GM12878 (cell line): ENCODE measurements at regions not wholly inside any gene's neighbourhood (a gene's known extent, or its start where the extent isn't known, plus 50 kb on each side); places are given as distances from the start of the nearest gene placed in this dataset.

Source experiments
- BCL11A ChIP-seq: IDR thresholded peaks from 2 replicates; pipeline ENCODE4 v1.6.1; 2011; ENCODE audit warnings: low read depth, low read length
- BRCA1 ChIP-seq: IDR thresholded peaks from 2 replicates; pipeline ENCODE4 v1.6.1; 2011; ENCODE audit warnings: low read depth, low read length, improper control_type of control experiment
- EP300 ChIP-seq, 2 experiments: fragments of 150-350 bp in 1 of 2; IDR thresholded peaks; 2 replicates each; pipeline ENCODE4 v1.6.1; 2011 to 2012; ENCODE audit warnings: low read depth in 2 of 2, low read length in 2 of 2, borderline replicate concordance in 1 of 2, improper control_type of control experiment in 1 of 2, inconsistent platforms in 1 of 2; ENCODE audit not compliant: control insufficient read depth in 1 of 2
- FOS ChIP-seq: IDR thresholded peaks from 3 replicates; pipeline ENCODE4 v1.6.1; 2011; ENCODE audit warnings: borderline replicate concordance; ENCODE audit not compliant: insufficient read length; ENCODE audit errors: extremely low read depth
- FOXM1 ChIP-seq: IDR thresholded peaks from 2 replicates; pipeline ENCODE4 v1.6.1; 2012; ENCODE audit warnings: low read depth, mild to moderate bottlenecking, inconsistent platforms, low read length, moderate library complexity
- HDGF ChIP-seq: fragments of 450-650 bp; IDR thresholded peaks from 2 replicates; pipeline ENCODE4 v1.6.1; 2016; ENCODE audit warnings: antibody characterized with exemption
- HSF1 ChIP-seq: fragments of 150-350 bp; IDR thresholded peaks from 2 replicates; pipeline ENCODE4 v1.6.1; 2014; ENCODE audit warnings: mild to moderate bottlenecking, low read depth, low read length
- IRF4 ChIP-seq: IDR thresholded peaks from 2 replicates; pipeline ENCODE4 v1.6.1; 2011; ENCODE audit warnings: low read depth, low read length
- NR2C1 ChIP-seq: fragments of 450-650 bp; IDR thresholded peaks from 2 replicates; pipeline ENCODE4 v1.6.1; 2017; ENCODE audit warnings: antibody characterized with exemption, mild to moderate bottlenecking, moderate library complexity
- POLR2AphosphoS2 ChIP-seq: IDR thresholded peaks from 2 replicates; pipeline ENCODE4 v1.6.1; 2011; ENCODE audit warnings: low read depth, mild to moderate bottlenecking, low read length, improper control_type of control experiment, moderate library complexity
- POLR2AphosphoS5 ChIP-seq: IDR thresholded peaks from 2 replicates; pipeline ENCODE4 v1.6.1; 2011; ENCODE audit warnings: mild to moderate bottlenecking, low read length, inconsistent platforms
- RB1 ChIP-seq: fragments of 450-650 bp; formaldehyde crosslinking; IDR thresholded peaks from 2 replicates; pipeline ENCODE4 v1.6.1; 2017; ENCODE audit warnings: mild to moderate bottlenecking, borderline replicate concordance
- RBBP5 ChIP-seq: fragments of 200-600 bp; sonication (generic); conservative IDR thresholded peaks from 2 replicates; pipeline ENCODE4 v1.6.1; 2016
- RELA ChIP-seq: fragments of 450-650 bp; IDR thresholded peaks from 2 replicates; pipeline ENCODE4 v1.8.0; 2014; ENCODE audit warnings: borderline replicate concordance; ENCODE audit not compliant: partially characterized antibody
- SMAD1 ChIP-seq: fragments of 450-650 bp; IDR thresholded peaks from 2 replicates; pipeline ENCODE4 v1.6.1; 2018; ENCODE audit warnings: mild to moderate bottlenecking, low read depth; ENCODE audit not compliant: partially characterized antibody
- SREBF2 ChIP-seq: IDR thresholded peaks from 2 replicates; pipeline ENCODE4 v1.6.1; 2012; ENCODE audit warnings: mild to moderate bottlenecking, low read length
- ZNF24 ChIP-seq: fragments of 450-650 bp; IDR thresholded peaks from 2 replicates; pipeline ENCODE4 v1.6.1; 2017; ENCODE audit warnings: antibody characterized with exemption, mild to moderate bottlenecking
- TF ChIP-seq, protein P1 (sequence below): fragments of 450-650 bp; IDR thresholded peaks from 2 replicates; pipeline ENCODE4 v1.6.1; 2014; ENCODE audit warnings: mild to moderate bottlenecking
- TF ChIP-seq, protein P2 (sequence below): fragments of 450-650 bp; IDR thresholded peaks from 2 replicates; pipeline ENCODE4 v1.6.1; 2017; ENCODE audit warnings: antibody characterized with exemption, mild to moderate bottlenecking, moderate library complexity
- TF ChIP-seq, protein P3 (sequence below): IDR thresholded peaks from 2 replicates; pipeline ENCODE4 v1.6.1; 2011; ENCODE audit warnings: low read depth, mild to moderate bottlenecking, low read length, moderate library complexity, borderline replicate concordance; ENCODE audit errors: extremely low read depth
- TF ChIP-seq, protein P4 (sequence below): fragments of 450-650 bp; conservative IDR thresholded peaks from 2 replicates; pipeline ENCODE4 v1.6.1; 2017; ENCODE audit warnings: mild to moderate bottlenecking, moderate library complexity

DNA sequence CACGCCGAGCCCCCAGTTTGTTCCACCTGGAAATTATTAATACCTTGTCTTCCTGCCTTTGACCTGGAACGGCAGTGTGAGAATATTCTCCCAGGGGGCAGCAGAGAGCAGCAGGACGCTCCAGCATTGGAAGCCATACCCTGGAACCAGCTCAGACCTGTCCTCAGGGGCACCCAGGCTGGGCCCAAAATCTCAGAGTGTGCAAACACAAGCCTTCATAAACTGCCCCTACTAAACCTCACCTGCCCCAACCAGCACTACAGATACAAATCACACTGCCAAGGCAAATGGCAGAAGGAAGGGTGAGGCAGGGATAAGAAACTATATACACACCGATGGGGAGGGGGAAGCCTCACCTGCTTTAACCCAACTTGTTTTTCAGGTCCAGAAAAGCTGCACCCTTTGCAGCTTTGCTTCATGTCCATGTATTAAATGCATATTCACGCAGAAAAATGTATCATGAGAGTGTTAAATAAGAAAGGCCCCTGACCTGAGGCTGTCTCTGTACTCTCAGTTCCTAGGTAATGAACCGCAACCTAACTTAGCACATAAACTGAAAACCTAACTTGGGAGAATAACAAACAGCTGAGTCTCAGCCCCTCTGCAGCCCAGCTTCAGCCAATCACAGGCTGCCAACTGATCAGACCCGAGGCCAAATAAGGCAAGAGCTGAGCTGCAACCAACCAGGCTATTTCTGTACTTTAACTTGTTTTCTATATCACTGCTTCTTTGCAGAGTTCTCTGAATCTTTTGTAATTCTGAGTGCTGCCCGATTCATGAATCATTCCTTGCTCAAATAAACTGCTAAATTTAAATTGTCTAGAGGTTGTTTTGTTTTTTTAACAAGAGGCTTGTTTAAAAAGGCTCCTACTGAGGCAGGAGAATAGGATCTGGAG lies 130.1 kb downstream of the SPTSSA start (continued):
- TF ChIP-seq, protein P1, sequence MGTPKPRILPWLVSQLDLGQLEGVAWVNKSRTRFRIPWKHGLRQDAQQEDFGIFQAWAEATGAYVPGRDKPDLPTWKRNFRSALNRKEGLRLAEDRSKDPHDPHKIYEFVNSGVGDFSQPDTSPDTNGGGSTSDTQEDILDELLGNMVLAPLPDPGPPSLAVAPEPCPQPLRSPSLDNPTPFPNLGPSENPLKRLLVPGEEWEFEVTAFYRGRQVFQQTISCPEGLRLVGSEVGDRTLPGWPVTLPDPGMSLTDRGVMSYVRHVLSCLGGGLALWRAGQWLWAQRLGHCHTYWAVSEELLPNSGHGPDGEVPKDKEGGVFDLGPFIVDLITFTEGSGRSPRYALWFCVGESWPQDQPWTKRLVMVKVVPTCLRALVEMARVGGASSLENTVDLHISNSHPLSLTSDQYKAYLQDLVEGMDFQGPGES, result no peak
- no peak for TF ChIP-seq IRF4
- no peak; the same call in 1 of the 2 replicates for TF ChIP-seq HDGF
- TF ChIP-seq, protein P2, sequence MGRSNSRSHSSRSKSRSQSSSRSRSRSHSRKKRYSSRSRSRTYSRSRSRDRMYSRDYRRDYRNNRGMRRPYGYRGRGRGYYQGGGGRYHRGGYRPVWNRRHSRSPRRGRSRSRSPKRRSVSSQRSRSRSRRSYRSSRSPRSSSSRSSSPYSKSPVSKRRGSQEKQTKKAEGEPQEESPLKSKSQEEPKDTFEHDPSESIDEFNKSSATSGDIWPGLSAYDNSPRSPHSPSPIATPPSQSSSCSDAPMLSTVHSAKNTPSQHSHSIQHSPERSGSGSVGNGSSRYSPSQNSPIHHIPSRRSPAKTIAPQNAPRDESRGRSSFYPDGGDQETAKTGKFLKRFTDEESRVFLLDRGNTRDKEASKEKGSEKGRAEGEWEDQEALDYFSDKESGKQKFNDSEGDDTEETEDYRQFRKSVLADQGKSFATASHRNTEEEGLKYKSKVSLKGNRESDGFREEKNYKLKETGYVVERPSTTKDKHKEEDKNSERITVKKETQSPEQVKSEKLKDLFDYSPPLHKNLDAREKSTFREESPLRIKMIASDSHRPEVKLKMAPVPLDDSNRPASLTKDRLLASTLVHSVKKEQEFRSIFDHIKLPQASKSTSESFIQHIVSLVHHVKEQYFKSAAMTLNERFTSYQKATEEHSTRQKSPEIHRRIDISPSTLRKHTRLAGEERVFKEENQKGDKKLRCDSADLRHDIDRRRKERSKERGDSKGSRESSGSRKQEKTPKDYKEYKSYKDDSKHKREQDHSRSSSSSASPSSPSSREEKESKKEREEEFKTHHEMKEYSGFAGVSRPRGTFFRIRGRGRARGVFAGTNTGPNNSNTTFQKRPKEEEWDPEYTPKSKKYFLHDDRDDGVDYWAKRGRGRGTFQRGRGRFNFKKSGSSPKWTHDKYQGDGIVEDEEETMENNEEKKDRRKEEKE, result no peak
- no peak for TF ChIP-seq NR2C1
- TF ChIP-seq FOXM1, result no peak
- no peak for TF ChIP-seq POLR2AphosphoS2
- TF ChIP-seq, protein P3, sequence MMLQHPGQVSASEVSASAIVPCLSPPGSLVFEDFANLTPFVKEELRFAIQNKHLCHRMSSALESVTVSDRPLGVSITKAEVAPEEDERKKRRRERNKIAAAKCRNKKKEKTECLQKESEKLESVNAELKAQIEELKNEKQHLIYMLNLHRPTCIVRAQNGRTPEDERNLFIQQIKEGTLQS, result peak; percentile 20; the same call in 1 of the 2 replicates
- TF ChIP-seq FOS, result no peak
- TF ChIP-seq HSF1, result no peak
- no peak for TF ChIP-seq EP300 (IDR thresholded peaks at IDR 0.05; ENCODE audit: borderline replicate concordance in 1 of 2, control insufficient read depth in 1 of 2, low read depth in 2 of 2, low read length in 2 of 2)
- TF ChIP-seq, protein P4, sequence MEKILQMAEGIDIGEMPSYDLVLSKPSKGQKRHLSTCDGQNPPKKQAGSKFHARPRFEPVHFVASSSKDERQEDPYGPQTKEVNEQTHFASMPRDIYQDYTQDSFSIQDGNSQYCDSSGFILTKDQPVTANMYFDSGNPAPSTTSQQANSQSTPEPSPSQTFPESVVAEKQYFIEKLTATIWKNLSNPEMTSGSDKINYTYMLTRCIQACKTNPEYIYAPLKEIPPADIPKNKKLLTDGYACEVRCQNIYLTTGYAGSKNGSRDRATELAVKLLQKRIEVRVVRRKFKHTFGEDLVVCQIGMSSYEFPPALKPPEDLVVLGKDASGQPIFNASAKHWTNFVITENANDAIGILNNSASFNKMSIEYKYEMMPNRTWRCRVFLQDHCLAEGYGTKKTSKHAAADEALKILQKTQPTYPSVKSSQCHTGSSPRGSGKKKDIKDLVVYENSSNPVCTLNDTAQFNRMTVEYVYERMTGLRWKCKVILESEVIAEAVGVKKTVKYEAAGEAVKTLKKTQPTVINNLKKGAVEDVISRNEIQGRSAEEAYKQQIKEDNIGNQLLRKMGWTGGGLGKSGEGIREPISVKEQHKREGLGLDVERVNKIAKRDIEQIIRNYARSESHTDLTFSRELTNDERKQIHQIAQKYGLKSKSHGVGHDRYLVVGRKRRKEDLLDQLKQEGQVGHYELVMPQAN, result no peak
- no peak for TF ChIP-seq BCL11A
- TF ChIP-seq RB1, result peak; percentile 63; the same call in 1 of the 2 replicates
- TF ChIP-seq SMAD1, result no peak
- TF ChIP-seq SREBF2, result no peak
- no peak for TF ChIP-seq RBBP5
- no peak for TF ChIP-seq ZNF24
- TF ChIP-seq POLR2AphosphoS5, result no peak
- TF ChIP-seq BRCA1, result no peak
- TF ChIP-seq RELA, result peak; percentile 9
